ENCODE measurements at regions not wholly inside any gene's neighbourhood (a gene's known extent, or its start where the extent isn't known, plus 50 kb on each side); places are given as distances from the start of the nearest gene placed in this dataset.

DNA sequence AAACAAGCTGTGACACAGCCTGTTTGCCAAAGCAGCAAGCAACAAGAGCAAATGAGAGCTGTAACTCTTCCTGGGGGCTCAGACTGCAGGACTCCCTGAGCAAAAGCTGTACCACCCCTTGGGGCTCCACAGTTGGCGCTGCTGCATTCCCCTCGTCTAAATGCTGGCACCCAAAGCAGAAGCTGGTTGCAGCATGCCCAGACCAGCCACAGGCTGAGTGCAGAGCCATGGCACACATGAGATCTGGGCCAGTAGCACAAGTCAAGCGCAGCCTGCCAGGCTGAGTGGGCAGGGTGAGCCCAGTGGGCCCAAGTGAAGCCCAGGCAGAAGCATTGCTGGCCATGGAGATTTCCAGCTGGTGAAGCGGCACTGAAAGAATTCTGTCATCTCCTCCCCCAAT lies 157.3 kb upstream of the GRAMD2B start:
- TF ChIP-seq, protein P1, sequence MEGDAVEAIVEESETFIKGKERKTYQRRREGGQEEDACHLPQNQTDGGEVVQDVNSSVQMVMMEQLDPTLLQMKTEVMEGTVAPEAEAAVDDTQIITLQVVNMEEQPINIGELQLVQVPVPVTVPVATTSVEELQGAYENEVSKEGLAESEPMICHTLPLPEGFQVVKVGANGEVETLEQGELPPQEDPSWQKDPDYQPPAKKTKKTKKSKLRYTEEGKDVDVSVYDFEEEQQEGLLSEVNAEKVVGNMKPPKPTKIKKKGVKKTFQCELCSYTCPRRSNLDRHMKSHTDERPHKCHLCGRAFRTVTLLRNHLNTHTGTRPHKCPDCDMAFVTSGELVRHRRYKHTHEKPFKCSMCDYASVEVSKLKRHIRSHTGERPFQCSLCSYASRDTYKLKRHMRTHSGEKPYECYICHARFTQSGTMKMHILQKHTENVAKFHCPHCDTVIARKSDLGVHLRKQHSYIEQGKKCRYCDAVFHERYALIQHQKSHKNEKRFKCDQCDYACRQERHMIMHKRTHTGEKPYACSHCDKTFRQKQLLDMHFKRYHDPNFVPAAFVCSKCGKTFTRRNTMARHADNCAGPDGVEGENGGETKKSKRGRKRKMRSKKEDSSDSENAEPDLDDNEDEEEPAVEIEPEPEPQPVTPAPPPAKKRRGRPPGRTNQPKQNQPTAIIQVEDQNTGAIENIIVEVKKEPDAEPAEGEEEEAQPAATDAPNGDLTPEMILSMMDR (IDR thresholded peaks at IDR 0.05): no peak
- TF ChIP-seq POLR2A (IDR thresholded peaks at IDR 0.05): no peak
